HG03521 (cell line): ENCODE measurements at regions not wholly inside any gene's neighbourhood (a gene's known extent, or its start where the extent isn't known, plus 50 kb on each side); places are given as distances from the start of the nearest gene placed in this dataset.

Experiments used
- ATAC-seq: cut with Tn5 transposase; IDR thresholded peaks from one replicate; pipeline ENCODE4 v1.9.1; 2021; ENCODE audit warnings: mild to moderate bottlenecking, moderate library complexity; ENCODE audit not compliant: unreplicated experiment

GRCh38 chr3:118740722-118741290 lies 293.8 kb downstream of the IGSF11 start:
- ATAC-seq = no peak

GRCh38 chr3:118742760-118743159 lies 291.9 kb downstream of the IGSF11 start:
- no peak for ATAC-seq

DNA sequence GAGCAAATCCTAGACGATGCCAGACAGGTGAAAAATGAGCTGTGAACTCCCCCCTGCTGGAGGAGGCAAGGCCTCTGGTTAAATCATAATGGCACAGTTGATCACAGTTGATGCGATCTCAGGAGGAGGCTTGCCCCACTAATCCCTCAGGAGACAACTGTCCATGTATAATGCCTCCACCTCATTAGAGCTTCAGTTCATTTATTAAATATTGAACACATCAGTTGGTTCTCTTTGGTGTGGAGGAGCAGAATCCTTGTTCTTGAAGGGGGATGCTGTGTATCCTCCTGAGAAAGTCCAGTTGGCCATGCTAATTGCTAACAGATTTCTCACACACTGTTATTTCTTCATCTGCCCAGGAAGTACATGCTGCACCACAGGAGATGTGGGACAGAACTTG lies 290.5 kb downstream of the IGSF11 start:
- no peak for ATAC-seq

DNA sequence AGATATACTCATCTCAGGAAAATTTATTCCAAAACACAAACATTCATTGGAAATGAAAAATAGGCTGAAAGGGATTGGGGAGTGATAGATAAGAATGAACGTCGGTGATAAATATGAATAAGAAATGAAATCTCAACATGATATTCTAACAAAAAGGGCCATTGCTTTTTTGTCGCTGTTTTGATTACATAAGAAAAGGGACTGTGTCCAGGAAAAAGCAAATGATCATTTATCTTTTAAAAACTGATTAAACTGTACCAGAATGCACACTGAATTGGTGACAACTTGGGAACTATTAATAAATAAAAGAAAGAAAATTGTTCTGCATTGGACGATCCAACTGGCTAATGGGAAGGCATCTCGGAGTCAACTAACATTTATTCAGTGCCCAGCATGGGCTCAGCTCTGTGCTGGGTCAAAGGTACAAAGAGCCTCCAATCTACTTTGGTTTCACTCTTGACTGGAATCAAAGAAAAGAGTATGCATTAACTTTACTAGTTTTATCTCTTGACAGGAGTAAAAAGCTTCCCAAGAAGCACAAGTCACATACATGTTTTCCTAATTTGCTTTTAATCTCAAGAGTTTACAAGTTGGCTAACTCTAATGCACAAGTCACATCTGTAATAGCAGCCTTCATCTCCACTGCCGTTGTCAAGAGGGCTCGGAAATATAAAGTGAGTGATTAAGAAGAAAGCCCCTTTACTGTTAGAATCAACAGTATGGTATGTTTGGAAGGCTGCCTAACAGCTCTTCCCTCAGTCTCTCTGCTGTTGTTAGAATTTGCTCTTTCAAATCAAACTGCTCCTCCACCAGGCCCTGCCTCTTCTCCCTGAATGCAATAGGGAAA lies 280.0 kb downstream of the IGSF11 start:
- ATAC-seq = no peak

DNA sequence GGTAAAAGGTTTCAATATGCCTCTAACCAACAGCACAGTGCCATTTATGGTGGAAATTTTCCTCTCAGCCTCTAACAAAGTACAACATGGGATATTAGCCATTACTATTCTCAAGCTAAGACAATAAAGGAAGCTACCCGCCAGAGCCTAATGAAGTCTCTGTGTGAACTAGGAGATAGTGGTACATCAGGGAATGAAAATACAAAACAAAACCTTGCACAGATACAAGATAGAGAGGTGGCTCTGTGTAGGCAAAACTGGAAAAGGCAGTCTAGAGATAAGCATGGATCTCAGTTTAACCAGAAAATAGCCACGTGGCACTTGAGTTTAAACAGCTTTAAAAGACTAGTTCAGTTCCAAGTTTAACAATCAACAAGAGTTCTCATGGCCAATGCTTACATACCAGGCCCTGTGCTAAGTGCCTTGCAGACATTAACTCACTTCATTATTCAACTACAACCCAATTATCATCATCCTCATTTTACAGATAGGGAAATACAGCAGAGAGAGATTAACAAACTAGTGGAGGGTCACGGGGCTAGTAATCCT lies 279.3 kb downstream of the IGSF11 start:
- no peak for ATAC-seq

GRCh38 chr3:118760585-118761290 lies 273.9 kb downstream of the IGSF11 start:
- ATAC-seq = no peak

- no peak for ATAC-seq
Measured at GRCh38 chr3:118761291-118761606, 273.4 kb downstream of the IGSF11 start.

GRCh38 chr3:118765636-118766305 lies 268.9 kb downstream of the IGSF11 start:
- no peak for ATAC-seq

- ATAC-seq = no peak
Measured at GRCh38 chr3:118766306-118766669, 268.4 kb downstream of the IGSF11 start.

- ATAC-seq = no peak
Measured at GRCh38 chr3:118772036-118772435, 262.6 kb downstream of the IGSF11 start.

- ATAC-seq = peak; percentile 93
Measured at GRCh38 chr3:118772547-118773011, 262.1 kb downstream of the IGSF11 start.

GRCh38 chr3:118775021-118775420 lies 259.6 kb downstream of the IGSF11 start:
- no peak for ATAC-seq

DNA sequence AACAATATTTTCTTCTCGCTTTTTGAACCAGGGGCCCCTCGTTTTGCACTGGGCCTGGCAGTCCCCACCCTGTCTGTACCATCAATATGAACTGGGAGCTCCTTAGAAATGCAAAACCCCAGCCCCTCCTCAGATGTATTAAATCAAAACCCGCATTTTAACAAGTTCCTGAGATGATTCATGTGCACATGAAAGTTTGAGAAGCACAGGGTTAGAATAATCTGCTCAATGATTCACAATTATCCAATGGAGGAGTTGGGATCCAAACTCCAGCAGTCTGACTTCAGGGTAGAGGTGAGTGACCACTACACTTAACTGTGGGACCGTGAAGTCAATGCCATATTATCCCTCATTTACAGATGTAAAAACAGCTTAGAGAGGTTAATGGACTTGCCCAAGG lies 256.4 kb downstream of the IGSF11 start:
- ATAC-seq = no peak

GRCh38 chr3:118781232-118781631 lies 253.4 kb downstream of the IGSF11 start:
- ATAC-seq = no peak

- no peak for ATAC-seq
Measured at GRCh38 chr3:118781839-118782238, 252.8 kb downstream of the IGSF11 start.

DNA sequence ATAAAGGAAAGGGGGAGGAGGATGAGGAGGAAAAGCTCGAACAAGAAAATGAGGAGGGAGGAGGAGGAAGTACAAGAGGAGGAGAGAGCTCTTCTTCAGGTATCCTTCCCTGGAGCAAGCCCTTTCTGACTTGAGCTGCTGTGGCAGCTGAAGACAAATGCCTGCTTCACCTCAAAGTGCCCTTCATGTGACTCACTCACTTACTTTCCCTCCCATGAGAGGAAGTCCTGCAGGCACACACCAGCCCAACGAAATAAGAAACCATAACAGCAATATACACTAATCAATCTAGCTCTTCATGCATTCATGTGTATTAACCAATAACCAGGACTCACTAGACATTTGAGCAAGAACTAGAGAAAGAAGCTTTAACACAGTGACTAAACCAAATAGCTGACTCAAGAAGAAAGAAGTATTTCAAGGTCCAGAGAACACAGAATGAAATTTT lies 251.9 kb downstream of the IGSF11 start:
- peak; percentile 88 for ATAC-seq

DNA sequence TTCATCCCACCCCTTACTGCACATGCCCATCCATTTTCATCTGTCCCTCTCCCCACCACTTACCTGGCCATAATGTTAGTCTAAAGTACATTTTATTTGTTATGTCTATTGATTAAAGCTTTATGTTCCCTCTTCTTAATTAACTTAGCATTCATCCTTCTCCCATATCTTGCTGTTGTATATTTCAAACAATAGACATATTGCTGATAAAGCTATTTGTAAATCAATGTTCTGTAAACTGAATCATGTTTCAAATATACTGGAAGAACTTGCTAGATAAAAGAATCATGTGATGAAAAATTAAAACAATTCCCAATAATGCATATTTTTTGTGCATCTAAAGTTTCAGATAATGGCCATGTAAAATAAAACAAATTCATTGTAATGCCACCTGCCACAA lies 249.2 kb downstream of the IGSF11 start:
- ATAC-seq = no peak

DNA sequence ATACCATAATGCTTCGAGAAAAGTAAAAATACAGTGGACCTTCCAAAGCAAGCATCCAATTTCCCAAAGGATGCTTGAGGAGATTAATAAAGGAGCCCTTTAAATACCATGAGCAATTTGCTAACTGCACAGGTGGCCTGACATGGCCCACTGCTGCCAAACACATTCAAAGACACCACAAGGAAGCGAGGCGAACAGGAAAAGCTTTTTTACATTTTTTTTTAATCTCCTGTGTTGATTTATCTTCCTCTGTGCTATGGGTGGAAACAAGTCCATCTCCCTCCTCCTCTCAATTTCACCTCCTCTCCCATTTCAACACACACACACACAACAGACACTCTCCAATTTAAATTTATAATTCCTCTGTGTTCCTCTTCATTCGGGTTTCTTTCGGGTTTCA lies 243.4 kb downstream of the IGSF11 start:
- no peak for ATAC-seq

DNA sequence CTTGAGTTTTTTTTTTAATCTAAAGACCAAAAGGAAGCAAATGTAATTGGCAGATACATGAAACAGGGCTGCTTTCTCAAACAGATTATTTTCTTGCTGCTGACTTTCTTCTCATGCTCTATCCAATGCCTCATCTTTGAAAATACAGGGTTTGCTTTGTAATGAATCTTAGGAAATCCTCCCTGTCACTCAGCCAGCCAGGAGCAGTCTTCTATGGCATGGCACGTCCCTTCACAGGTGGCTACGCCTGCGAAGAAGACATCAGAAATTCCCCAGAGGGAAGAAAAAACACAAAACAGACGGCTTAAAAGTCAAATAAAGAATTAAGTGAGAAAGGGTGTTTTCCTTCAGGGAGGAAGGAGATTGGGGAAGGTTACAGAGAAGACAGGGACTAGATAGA lies 242.5 kb downstream of the IGSF11 start:
- ATAC-seq = no peak

GRCh38 chr3:118793176-118793575 lies 241.5 kb downstream of the IGSF11 start:
- no peak for ATAC-seq

DNA sequence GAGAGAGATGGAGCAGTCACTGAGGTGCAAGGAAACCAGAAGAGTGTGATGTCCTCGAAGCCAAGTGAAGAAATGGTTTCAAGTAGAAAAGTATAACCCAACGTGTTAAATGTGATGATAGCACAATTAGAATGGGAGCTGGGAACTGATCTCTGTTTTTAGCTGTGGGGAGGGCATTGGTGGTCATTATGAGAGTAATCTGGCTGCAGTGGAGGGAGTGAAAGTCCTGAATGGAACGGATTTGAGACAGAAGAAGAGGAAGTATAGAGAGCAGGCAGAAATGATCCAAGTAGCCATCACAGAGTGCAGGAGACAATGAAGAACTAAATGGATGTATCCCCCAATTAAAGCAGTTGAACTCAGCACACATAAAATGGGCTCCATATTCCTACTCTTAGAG lies 235.3 kb downstream of the IGSF11 start:
- ATAC-seq = no peak
